RKO (cell line): ENCODE measurements at regions not wholly inside any gene's neighbourhood (a gene's known extent, or its start where the extent isn't known, plus 50 kb on each side); places are given as distances from the start of the nearest gene placed in this dataset.
"Not testable (repeated sequence)": the region's sequence is repeated elsewhere in the genome, so short reads cannot be mapped to it uniquely, and the experiment has no call there.

Source experiments
- DNase-seq: peaks from one replicate; pipeline ENCODE4 v3.0.0-alpha.2; 2016; ENCODE audit warnings: low spot score

DNA sequence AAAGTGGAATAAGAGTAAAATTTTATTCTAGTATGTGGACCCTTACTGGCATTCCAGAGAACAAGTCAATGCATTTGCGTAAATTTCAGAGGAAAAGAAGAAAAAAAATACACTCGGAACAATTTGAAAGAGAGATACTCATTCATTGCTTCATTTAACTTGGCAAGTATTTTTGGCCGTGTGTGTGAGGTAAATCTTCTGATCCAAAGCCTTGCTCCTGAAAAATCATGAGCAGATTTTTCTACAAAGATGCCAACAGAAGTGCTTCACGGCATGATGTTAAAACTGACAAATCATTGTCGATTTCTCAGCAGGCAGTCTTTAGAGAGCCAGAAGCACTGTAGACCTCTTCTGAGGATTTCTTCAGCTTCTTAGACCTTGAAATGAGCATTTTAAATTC, 194.0 kb downstream of the COX18 start:
- DNase-seq, result no peak

DNA sequence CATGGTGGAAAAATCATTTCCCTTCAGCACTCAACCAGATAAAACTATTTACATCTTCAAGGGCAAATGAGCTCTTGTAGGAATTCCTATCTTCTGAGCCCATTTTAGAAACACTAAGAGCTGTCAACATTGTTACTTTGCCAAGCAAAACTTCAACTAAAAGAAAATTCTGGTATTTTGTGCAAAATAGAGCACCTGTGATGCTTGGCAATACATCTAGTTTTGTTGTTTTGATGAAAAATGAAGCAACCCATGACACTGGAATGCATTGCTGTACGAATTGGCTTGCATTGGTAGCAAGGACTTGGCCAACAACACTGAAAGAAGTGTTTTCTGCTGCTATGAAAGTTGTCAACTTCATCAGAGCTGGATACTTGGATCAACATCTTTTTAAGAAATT, 194.4 kb downstream of the COX18 start:
- DNase-seq, result no peak

DNA sequence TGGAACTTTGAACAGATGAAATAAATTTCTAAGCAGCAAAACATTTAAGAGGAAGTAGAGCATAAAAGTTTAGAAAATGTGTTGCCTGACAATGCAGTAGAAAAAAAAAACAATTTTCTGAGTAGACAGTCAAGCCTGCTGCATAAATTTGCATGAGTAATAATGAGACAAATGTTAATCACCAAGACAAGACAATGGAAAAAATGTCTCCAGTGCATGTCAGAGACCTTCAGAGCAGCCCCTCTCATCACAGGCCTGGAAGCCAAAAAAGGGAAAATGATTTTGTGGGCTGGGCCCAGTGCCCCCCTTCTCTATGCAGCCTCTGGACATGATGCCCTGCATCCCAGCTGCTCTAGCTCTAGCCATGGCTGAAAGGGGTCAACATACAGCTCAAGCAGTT, 204.6 kb downstream of the COX18 start:
- DNase-seq, result no peak

DNA sequence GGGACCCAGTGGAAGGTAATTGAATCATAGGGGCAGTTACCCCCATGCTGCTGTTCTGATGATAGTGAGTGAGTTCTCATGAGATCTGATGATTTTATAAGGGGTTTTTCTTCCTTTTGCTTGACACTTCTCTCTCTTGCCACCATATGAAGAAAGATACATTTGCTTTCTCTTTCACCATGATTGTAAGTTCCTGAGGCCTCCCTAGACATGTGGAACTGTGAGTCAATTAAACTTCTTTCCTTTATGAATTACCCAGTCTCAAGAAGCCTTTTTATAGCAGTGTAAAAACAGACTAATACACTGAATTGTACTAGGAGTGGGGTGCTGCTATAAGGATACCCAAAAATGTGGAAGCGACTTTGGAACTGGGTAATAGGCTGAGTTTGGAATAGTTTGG, 205.2 kb downstream of the COX18 start:
- not testable (repeated sequence) for DNase-seq

DNA sequence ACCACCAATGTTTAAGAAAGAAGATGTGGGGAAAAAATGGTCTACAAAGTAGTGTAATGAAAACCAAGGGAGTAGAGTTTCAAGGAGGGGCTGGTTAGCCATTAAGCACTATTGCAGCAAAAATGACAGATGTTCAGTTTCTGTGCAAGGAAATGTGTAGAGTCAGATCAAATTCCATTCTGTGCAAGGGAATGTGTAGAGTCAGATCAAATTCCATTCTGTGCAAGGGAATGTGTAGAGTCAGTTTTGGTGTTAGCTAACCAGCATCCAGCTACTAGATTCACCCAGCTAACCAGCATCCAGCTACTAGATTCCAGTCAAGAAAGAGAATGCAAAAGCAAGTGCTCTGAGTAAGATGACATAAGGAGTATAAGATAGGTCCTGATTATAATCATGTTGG, 208.8 kb downstream of the COX18 start:
- DNase-seq, result no peak

DNA sequence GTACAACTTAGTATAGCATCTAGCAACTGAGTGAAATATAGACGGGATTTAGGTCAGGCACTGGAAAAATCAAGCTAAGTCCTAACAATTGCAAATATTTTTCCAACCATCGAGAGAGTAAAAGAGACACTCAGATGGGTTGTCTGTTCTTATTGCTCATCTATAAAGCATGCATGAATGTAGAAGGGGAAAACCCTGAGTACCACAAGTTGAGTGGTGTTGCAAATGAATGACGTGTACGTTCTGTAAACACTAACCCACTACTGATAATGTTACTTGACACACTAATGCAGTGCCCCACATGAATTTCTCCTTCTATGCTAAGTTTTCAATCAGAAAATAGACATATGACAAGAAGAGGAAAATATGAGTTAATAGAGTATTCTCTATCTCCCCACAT, 211.2 kb downstream of the COX18 start:
- DNase-seq, result no peak

DNA sequence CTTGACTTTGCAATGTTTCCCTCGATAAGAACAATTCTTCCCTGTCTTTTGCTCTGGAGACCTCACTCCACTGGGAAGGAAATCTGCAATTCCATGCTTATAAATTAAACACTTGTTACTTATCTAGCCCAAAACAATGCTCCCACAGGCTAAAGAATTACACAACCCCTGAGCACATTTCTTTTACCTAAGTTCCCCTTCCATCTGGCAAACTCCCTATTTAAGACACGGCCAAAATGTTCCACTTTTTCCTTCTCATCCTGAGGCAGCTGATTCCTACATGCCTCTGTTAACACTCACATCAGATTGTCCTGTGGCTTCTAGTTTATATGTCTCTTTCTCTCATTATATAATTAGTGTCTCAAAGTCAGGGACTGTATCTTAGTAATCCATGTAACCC, 211.7 kb downstream of the COX18 start:
- DNase-seq, result no peak

DNA sequence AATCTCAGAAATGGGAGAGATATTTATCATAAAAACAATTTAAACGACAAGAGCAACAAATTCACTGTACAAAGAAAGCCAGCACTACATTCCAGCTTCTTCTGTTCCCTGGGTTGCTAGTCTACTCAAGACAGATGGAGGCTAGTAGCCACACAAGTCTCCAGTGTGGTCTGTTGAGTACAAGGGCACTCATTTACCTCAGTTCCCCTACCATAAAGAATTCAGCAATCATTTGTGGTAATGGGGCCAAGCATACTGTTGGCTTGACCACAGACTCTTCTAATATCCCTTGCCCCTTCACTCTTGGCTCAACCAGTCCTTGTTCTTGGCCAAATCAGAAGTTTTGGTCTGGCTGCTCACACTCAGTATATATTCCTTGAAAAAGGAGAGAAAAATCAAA, 212.3 kb downstream of the COX18 start:
- no peak for DNase-seq

DNA sequence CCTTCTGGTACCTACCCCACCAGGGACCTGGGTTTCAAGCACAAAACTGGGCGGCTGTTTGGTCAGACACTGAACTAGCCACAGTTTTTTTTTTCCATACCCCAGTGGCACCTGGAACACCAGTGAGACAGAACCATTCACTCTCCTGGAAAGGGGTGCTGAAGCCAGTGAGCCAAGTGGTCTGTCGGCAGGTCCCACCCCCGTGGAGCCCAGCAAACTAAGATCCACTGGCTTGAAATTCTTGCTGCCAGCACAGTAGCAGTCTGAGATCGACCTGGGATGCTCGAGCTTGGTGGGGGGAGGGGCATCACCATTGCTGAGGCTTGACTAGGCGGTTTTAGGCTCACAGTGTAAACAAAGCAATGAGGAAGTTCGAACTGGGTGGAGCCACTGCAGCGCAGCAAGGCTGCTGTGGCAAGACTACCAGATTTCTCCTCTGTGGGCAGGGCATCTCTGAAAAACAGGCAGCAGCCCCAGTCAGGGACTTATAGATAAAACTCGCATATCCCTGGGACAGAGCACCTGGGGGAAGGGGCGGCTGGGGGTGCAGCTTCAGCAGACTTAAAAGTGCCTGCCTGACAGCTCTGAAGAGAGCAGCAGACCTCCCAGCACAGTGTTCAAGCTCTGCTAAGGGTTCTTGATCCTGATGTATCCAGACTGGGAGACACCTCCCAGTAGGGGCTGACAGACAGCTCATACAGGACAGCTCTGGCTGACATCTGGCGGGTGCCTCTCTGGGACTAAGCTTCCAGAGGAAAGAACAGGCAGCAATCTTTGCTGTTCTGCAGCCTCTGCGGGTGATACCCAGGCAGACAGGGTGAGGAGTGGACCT, 223.0 kb downstream of the COX18 start:
- DNase-seq, result no peak

DNA sequence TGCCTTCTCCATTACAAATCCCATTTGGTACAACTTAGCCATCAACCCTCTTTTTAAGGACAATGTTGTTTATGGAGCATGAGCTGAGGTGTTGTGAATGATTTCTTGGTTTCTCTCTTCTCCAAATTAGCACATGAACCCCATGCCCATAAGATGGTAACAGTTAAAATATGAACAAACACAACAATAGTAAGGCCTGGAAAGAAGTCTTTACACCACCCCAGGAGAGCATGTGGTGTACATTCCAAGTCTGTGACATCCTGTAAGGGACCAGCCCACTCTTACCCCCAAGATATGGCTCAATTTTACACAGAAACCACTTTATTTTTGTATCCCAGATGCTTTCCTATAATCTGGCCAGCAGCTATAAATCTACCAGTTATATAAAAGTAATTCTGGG, 226.1 kb downstream of the COX18 start:
- DNase-seq, result no peak

DNA sequence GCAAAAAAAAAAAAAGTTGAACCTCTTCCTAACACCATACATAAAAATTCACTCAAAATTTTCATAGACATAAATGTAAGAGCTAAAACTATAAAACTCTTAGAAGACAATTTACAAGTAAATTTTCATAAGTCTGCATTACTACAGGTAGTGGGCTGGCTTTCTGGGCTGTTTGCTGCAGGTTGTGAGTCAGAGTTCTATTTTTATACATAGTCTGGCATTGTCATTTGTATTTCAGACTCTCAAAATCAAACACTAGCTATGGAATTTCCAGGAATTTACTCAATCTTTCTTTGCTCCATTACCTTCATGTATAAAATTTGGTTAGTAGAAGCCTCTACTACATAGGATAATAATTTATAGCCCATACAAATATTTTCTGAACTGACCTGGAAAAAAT, 227.2 kb downstream of the COX18 start:
- DNase-seq, result no peak

DNA sequence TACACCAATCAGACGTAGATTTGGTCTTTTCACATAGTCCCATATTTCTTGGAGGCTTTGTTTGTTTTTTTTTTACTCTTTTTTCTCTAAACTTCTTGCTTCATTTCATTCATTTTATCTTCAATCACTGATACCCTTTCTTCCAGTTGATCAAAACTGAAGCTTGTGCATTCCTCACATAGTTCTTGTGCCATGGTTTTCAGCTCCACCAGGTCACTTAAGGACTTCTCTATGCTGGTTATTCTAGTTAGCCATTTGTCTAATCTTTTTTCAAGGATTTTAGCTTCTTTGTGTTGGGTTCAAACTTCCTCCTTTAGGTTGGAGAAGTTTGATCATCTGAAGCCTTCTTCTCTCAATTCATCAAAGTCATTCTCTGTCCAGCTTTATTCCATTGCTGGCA, 229.3 kb downstream of the COX18 start:
- not testable (repeated sequence) for DNase-seq

DNA sequence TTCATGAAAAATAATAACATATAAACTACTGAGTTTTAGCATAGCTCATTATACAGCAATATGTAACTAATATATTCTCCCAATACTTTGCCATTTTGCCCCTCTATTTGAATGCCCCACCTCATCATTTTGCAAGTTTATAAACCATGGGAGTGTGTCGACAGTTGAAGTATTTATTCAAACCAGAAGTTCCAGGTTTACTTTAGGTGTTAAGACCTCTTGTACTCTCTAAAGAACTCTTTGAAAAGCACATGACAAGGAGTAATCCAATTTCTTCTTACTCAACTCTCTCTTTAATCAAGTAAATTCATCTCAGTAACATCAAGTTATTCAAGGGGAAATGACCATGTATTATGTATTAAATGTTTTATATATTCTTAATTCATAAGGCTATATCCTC, 240.7 kb downstream of the COX18 start:
- no peak for DNase-seq

DNA sequence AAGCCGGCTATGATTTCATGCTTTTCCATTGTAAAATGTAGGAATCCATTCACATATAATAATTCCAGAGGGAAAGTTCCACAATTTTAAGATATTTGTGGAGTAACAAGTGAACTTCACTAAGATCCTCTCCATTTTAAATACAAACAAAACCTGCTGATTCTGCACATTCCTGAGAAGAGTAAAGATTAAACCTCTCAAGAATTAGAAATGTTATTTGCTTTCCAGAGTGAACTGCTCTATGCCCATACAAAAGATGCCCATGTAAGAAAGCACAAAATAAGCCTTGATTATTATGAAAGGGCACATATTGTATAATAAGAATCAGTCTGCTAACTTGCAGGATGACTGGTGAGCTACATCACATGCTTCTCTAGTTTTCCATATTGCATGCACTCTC, 241.5 kb downstream of the COX18 start:
- DNase-seq, result no peak

DNA sequence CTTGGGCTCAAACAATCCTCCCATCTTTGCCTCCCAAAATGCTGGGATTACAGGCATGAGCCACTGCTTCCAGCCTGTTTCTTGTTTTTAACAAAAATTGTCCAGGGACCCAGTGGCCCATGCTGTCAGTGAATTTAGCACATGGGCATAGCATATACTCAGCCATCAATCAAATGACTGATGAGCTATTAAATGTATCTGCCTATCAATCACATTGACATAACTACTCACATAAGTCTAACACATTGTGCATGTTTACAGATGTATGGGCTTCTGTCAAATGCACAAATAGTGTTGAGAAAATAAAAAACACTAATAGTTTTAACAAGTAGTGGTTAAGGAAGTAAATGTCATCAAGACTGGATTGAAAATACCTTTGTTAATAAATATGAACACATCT, 249.4 kb downstream of the COX18 start:
- no peak for DNase-seq

DNA sequence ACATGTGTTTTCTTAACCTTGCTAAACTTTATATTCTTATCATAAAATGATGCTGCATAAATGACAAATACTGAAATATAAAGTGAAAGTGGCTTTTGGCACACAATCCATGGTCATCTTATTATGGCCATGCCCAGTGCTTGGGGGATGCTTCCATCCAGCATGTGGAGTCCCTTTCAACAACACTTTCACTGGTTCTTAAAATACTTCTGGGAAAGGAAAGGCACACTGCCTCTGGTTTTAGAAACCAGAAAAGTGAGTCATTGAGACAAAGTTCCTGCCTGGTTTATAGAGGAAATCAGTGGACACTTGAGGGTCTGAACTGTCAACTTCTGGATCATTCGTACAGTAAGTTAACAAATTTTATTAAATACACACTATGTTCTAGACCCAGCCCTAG, 248.0 kb upstream of the ADAMTS3 start:
- DNase-seq, result no peak

DNA sequence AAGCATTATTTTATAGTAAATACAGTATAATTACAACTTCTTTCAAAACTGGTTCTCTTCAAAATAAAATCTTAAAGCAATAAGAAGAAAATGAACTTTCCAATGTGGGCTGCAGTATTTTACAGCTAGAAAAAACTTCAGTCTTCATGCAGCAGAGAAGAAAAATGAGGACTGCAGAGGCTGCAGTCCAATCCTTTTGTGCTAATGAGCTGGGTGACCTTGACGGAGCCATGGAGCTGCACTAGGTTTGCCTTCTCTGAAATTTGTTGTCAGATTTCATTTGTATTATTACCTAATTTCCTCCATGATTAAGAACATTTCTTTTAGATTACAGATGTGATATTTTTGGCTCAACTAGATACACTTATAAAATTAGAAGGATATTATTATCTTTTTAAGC, 245.2 kb upstream of the ADAMTS3 start:
- no peak for DNase-seq

DNA sequence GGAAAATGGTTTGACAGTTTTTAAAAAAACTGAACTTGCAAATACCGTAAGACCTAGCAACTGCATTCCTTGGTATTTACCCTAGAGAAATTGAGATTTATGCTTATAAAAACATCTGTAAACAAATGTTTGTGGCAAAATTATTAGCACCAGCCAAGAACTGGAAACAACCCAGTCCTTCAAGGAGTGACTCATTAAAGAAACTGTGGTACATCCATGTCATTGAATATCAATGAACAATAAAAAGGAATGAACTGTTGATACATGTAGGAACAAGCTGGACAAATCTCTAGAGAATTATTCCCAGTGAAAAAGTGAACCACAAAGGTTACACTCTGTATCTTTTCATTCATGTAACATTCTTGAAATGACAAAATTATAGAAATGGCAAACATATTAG, 240.2 kb upstream of the ADAMTS3 start:
- DNase-seq, result no peak

DNA sequence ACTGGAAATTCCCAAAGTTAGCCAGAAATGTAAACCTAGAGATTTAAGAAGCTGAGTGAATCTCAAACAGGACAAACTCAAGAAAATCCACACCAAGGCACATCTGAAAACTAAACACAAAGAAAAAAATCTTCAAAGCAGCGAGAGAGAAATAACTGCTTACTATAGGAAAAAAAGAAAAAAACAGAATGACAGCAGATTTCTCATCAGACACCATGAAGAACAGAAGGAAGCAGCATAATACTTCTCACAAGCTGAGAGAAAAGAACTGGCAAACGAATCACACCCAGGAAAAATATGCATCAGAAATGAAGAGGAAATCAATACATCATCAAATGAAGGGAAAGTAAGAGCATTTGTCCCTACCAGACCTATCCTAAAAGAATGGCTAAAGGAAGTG, 236.3 kb upstream of the ADAMTS3 start:
- no peak for DNase-seq

DNA sequence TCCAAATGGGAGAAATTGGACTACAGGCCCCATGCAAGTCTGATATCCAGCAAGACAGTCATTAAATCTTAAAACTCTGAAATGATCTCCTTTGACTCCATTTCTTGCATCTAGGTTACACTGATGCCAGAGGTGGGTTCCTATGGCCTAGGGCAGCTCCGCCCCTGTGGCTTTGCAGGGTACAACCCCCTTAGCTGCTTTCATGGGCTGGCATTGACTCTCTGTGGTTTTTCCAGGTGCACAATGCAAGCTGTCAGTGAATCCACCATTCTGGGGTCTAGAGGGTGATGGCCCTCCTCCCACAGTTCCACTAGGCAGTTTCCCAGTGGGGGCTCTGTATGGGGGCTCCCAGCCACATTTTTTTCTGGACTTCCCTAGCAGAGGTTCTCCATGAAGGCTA, 228.5 kb upstream of the ADAMTS3 start:
- DNase-seq, result no peak

DNA sequence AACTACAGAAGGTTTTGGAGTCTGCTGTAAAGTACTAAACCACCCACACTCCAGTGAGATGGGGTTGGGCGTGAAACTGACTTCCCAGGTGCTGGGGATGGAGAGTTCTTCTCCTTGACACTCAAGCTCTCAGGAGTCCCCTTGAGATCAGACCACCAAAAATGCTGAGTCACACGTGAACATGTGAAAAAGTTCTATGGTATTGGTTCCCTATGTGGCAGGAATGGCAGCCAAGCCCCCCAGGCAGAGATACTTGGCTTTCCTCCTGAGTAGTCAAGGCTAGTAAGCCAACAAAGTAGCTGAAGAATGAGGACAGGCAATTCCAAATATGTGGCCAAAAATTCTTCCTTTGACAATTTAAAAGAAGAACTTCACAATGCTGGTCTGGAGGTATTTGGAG, 222.0 kb upstream of the ADAMTS3 start:
- DNase-seq, result no peak

DNA sequence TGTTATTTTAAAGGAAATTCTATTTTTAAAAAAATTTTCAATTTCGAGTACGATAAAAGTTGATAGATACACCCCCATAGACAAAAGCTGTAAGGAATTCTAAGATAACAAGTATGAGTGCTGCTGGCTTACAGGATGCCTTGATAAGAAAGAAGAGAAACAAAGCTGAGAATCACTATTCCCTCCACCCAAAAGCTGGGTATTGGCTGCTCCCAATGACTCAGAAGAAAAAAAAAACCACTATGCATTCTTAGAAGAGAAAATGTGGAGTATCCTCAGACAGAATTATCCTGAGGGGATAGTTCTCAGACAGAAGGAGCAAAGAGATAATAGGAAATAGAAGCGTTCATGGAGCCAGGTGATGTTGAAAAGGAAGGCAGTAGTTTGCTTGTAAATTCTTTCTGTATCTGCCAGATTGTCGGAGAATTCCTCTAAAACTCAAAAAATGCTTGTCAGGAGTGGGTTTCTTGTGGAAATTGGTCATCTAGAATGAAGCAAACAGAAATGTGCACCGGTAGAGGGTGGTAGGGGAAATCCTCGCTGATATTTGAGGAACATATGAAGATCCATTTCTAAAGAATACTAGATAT, 217.5 kb upstream of the ADAMTS3 start:
- no peak for DNase-seq

DNA sequence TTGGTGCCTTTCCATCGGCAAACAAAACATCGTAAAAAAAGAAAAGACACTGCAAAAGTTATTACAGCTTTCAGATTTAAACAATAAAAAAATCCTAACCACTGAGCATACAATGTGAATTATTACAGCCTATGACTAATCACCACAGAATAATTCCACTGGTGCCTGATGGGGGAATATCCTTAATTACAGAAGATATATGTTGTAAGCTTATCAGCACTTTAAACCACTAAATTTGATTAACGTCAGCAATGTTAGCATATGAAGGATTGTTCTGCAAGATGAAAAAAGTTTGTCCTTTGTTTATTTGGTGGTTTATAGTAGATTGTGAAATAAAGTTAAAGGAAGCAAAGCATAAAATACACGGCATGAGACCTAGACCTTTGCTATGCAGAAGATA, 210.2 kb upstream of the ADAMTS3 start:
- no peak for DNase-seq

DNA sequence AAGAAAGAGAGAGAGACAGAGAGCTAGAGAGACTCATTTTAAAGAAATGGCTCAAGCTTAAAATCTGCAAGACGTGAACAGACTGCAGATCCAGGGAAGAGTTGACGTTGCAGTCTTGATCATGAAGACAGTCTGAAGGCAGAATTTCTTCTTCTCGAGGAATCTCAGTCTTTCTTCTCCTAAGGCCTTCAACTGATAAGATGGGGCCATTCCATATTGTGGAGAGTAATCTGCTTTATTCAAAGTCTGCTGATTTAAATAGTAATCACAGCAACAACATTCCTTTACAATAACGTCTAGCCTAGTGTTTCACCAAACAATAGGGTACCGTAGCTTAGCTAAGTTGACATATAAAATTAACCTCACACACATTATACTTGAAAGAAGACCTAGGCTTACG, 208.4 kb upstream of the ADAMTS3 start:
- DNase-seq, result no peak
